Stomach (tissue), 8 donors: ENCODE measurements at regions not wholly inside any gene's neighbourhood (a gene's known extent, or its start where the extent isn't known, plus 50 kb on each side); places are given as distances from the start of the nearest gene placed in this dataset.

Experiments
- DNase-seq, 2 donors: peaks; one replicate each; pipeline versions ENCODE4 v3.0.0 to v3.0.0-alpha.2; 2013 to 2019
- H3K27ac ChIP-seq, 5 donors: fragments of 200-600 bp in 4 of 5; sonication (generic) in 4 of 5; one replicate each; pipeline ENCODE4 v1.5.1; 2013 to 2019; ENCODE audit warnings: mild to moderate bottlenecking in 1 of 5, moderate library complexity in 1 of 5
- H3K27me3 ChIP-seq, 3 donors: fragments of 200-600 bp; sonication (generic); one replicate each; pipeline ENCODE4 v1.5.1; 2017 to 2019; ENCODE audit warnings: mixed run types in 1 of 3
- H3K36me3 ChIP-seq, 4 donors: fragments of 200-600 bp; sonication (generic); 1 replicate in 3 of 4; 2 replicates in 1 of 4; pipeline ENCODE4 v1.5.1; 2016 to 2019
- H3K4me1 ChIP-seq, 4 donors: fragments of 200-600 bp; sonication (generic); one replicate each; pipeline ENCODE4 v1.5.1; 2016 to 2019
- H3K4me3 ChIP-seq, 4 donors: fragments of 200-600 bp; sonication (generic) in 3 of 4; one replicate each; pipeline ENCODE4 v1.5.1; 2016 to 2019; ENCODE audit warnings: mild to moderate bottlenecking in 1 of 4
- H3K9me3 ChIP-seq, 4 donors: fragments of 200-600 bp; sonication (generic); one replicate each; pipeline ENCODE4 v1.5.1; 2016 to 2019
- CTCF ChIP-seq, 7 experiments: fragments of 450-650 bp in 4 of 7; fragments of 200-600 bp in 3 of 7; sonication (generic) in 3 of 7; IDR thresholded peaks; one replicate each; pipeline ENCODE4 v1.5.1; 2016 to 2019; ENCODE audit warnings: antibody characterized with exemption in 7 of 7, control low read depth in 2 of 7, mild to moderate bottlenecking in 1 of 7
- EP300 ChIP-seq: sonication (generic); formaldehyde crosslinking; IDR thresholded peaks from one replicate; pipeline ENCODE4 v1.6.1; 2017; ENCODE audit warnings: antibody characterized with exemption
- POLR2A ChIP-seq, 4 donors: fragments of 450-650 bp; IDR thresholded peaks; one replicate each; pipeline ENCODE4 v1.6.1; 2016; ENCODE audit warnings: antibody characterized with exemption in 4 of 4, control low read depth in 2 of 4, mild to moderate bottlenecking in 1 of 4, moderate library complexity in 1 of 4
- POLR2AphosphoS5 ChIP-seq, 3 donors: sonication (generic); formaldehyde crosslinking; IDR thresholded peaks; one replicate each; pipeline ENCODE4 v1.6.1; 2016; ENCODE audit warnings: antibody characterized with exemption in 3 of 3
- WGBS, 5 donors: extraction: QIAGEN DNeasy Blood & Tissue Kit in 3 of 5; methylation state at CpG; one replicate each; pipeline versions ENCODE4 v1.1.5 to v1.1.7; 2013 to 2018; 5-methylcytosine and 5-hydroxymethylcytosine counted together
- intact Hi-C: fragments of 100-400 bp; cut with DNase I; formaldehyde crosslinking; loops from one replicate; pipeline ENCODE4 v1.15.1; 2023; ENCODE audit warnings: low total_unique reads
- donor health status: healthy with polysubstance abuse.
- donor health status: Bipolar disorder and iron deficiency.
- donor health status: healthy.

- no peak overlapping the region for H3K27ac ChIP-seq
- no peaks in the 10 kb centered on the region for H3K9me3 ChIP-seq
- DNase-seq = no peak
- H3K36me3 ChIP-seq = no peaks in the 10 kb centered on the region
- WGBS, 5 donors = 75 to 78% (median 77%) methylated on average over 5 of the region's 5 CpGs
- intact Hi-C loops = loop anchor here (10.0 kb wide), 1 partner anchor 317 kb away; no protein-coding TSS in a partner anchor
- H3K4me3 ChIP-seq = no peak overlapping the region
- no peaks in the 10 kb centered on the region for H3K4me1 ChIP-seq
- no peak for TF ChIP-seq POLR2A (IDR thresholded peaks at IDR 0.05)
- no peak for TF ChIP-seq POLR2AphosphoS5 (IDR thresholded peaks at IDR 0.05)
- no peak for TF ChIP-seq CTCF (IDR thresholded peaks at IDR 0.05)
- TF ChIP-seq EP300 = no peak
- H3K27me3 ChIP-seq = no peaks in the 10 kb centered on the region
Measured at GRCh38 chr5:39541920-39542319, 117.1 kb upstream of the DAB2 start.

DNA sequence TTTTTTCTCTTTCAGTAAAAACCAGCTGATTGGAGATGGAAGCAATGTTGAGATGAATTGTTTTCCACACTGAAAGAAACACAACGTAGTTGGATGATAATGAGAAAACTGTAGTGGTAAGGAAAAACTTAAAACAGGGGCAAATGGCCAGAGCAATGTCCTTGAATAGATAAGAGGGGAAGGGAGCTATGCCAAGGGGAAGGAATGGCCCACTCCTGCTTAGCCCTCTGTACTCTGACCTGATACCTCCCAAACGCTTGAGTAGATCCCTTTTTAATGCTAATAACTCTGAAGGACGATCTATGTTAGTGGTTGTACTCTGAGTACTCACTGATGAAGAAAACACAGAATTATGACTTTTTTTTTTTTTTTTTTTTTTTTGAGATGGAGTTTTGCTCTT is 114.7 kb upstream of the DAB2 start:
- Histone ChIP-seq H3K36me3 (no peaks in the 10 kb centered on the region), H3K27me3 (no peaks in the 10 kb centered on the region), H3K9me3 (no peaks in the 10 kb centered on the region), H3K4me3 (no peak overlapping the region), H3K27ac (no peak overlapping the region), H3K4me1 (no peaks in the 10 kb centered on the region)
- intact Hi-C loops = no loop called here
- WGBS, 5 donors = 56 to 79% (median 58%) methylated on average over 3 of the region's 3 CpGs
- TF ChIP-seq CTCF (IDR thresholded peaks at IDR 0.05) (no peak), POLR2AphosphoS5 (IDR thresholded peaks at IDR 0.05) (no peak), EP300 (no peak), POLR2A (IDR thresholded peaks at IDR 0.05) (no peak)
- no peak for DNase-seq

- Histone ChIP-seq H3K4me3 (no peak overlapping the region), H3K36me3 (no peaks in the 10 kb centered on the region), H3K27ac (no peak overlapping the region), H3K27me3 (no peaks in the 10 kb centered on the region), H3K9me3 (no peaks in the 10 kb centered on the region), H3K4me1 (no peaks in the 10 kb centered on the region)
- intact Hi-C loops = no loop called here
- no peak for TF ChIP-seq CTCF (IDR thresholded peaks at IDR 0.05)
- TF ChIP-seq EP300 = no peak
- no peak for TF ChIP-seq POLR2A (IDR thresholded peaks at IDR 0.05)
- no peak for TF ChIP-seq POLR2AphosphoS5 (IDR thresholded peaks at IDR 0.05)
- WGBS, 5 donors = 84 to 92% (median 89%) methylated on average over 3 of the region's 3 CpGs
- DNase-seq = no peak
Measured at GRCh38 chr5:39534690-39535089, 109.9 kb upstream of the DAB2 start.

DNA sequence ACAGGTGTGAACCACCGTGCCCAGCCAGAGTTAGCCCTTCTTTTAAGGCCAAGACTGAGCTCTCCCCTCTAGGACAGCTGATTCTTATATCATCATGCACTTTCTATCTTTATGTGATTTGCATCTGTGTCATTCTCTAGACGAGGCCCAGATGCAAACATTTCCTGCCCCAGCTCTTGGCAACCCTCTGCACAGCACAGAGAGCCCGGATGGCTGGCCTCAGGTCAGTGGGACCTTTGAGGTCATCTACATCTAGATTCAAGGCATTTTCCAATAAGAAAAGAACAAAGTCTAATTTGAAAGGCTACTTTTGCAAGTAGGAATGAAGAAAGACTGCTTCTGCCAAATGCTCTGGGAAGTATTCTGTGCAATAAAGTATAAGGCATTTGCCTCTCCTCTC is 109.0 kb upstream of the DAB2 start:
- DNase-seq = no peak
- Histone ChIP-seq H3K36me3 (no peaks in the 10 kb centered on the region), H3K27me3 (no peaks in the 10 kb centered on the region), H3K4me3 (no peak overlapping the region), H3K4me1 (no peaks in the 10 kb centered on the region), H3K9me3 (no peaks in the 10 kb centered on the region), H3K27ac (no peak overlapping the region)
- 42 to 54% (median 50%) methylated on average over 3 of the region's 3 CpGs for WGBS, 5 donors
- intact Hi-C loops = no loop called here
- TF ChIP-seq POLR2AphosphoS5 (IDR thresholded peaks at IDR 0.05) (no peak), EP300 (no peak), CTCF (IDR thresholded peaks at IDR 0.05) (no peak), POLR2A (IDR thresholded peaks at IDR 0.05) (no peak)
